ENCODE measurements at regions not wholly inside any gene's neighbourhood (a gene's known extent, or its start where the extent isn't known, plus 50 kb on each side); places are given as distances from the start of the nearest gene placed in this dataset.

- Histone ChIP-seq H3K9ac (ENCODE audit: low read depth, low read length) (no peak overlapping the region), H3K27me3 (ENCODE audit: control insufficient read depth, insufficient read depth, low read length) (no peaks in the 10 kb centered on the region), H3K36me3 (ENCODE audit: control insufficient read depth, insufficient read depth, low read length) (no peaks in the 10 kb centered on the region), H3K9me3 (ENCODE audit: control insufficient read depth, insufficient read depth, low read length) (no peaks in the 10 kb centered on the region), H3K4me1 (ENCODE audit: control insufficient read depth, insufficient read depth, low read length) (no peaks in the 10 kb centered on the region), H3K4me3 (ENCODE audit: low read depth, low read length) (no peak overlapping the region)
Measured at GRCh38 chr4:60078984-60079383, 1121.1 kb upstream of the ADGRL3 start.

- H3K27me3 ChIP-seq (ENCODE audit: control insufficient read depth, insufficient read depth, low read length), result no peaks in the 10 kb centered on the region
- H3K4me3 ChIP-seq (ENCODE audit: low read depth, low read length), result no peak overlapping the region
- no peaks in the 10 kb centered on the region for H3K9me3 ChIP-seq (ENCODE audit: control insufficient read depth, insufficient read depth, low read length)
- H3K4me1 ChIP-seq (ENCODE audit: control insufficient read depth, insufficient read depth, low read length), result no peaks in the 10 kb centered on the region
- no peaks in the 10 kb centered on the region for H3K36me3 ChIP-seq (ENCODE audit: control insufficient read depth, insufficient read depth, low read length)
- no peak overlapping the region for H3K9ac ChIP-seq (ENCODE audit: low read depth, low read length)
Measured at GRCh38 chr4:60081839-60082238, 1118.3 kb upstream of the ADGRL3 start.

GRCh38 chr4:60088807-60089486 lies 1111.2 kb upstream of the ADGRL3 start:
- Histone ChIP-seq H3K4me1 (ENCODE audit: control insufficient read depth, insufficient read depth, low read length) (peaks cover 15% of the 10 kb centered on the region), H3K4me3 (ENCODE audit: low read depth, low read length) (no peak overlapping the region)

GRCh38 chr4:60089546-60090273 lies 1110.4 kb upstream of the ADGRL3 start:
- Histone ChIP-seq H3K36me3 (ENCODE audit: control insufficient read depth, insufficient read depth, low read length) (no peaks in the 10 kb centered on the region), H3K9ac (ENCODE audit: low read depth, low read length) (no peak overlapping the region), H3K27me3 (ENCODE audit: control insufficient read depth, insufficient read depth, low read length) (no peaks in the 10 kb centered on the region), H3K4me3 (ENCODE audit: low read depth, low read length) (no peak overlapping the region), H3K9me3 (ENCODE audit: control insufficient read depth, insufficient read depth, low read length) (no peaks in the 10 kb centered on the region), H3K4me1 (ENCODE audit: control insufficient read depth, insufficient read depth, low read length) (peaks cover 15% of the 10 kb centered on the region)

More at GRCh38 chr4:60088807-60089486, 1111.2 kb upstream of the ADGRL3 start:
- Histone ChIP-seq H3K9ac (ENCODE audit: low read depth, low read length) (no peak overlapping the region), H3K36me3 (ENCODE audit: control insufficient read depth, insufficient read depth, low read length) (no peaks in the 10 kb centered on the region), H3K9me3 (ENCODE audit: control insufficient read depth, insufficient read depth, low read length) (no peaks in the 10 kb centered on the region), H3K27me3 (ENCODE audit: control insufficient read depth, insufficient read depth, low read length) (no peaks in the 10 kb centered on the region)

GRCh38 chr4:60096676-60097075 lies 1103.5 kb upstream of the ADGRL3 start:
- no peak overlapping the region for H3K9ac ChIP-seq (ENCODE audit: low read depth, low read length)
- no peak overlapping the region for H3K4me3 ChIP-seq (ENCODE audit: low read depth, low read length)
- no peaks in the 10 kb centered on the region for H3K9me3 ChIP-seq (ENCODE audit: control insufficient read depth, insufficient read depth, low read length)
- no peaks in the 10 kb centered on the region for H3K36me3 ChIP-seq (ENCODE audit: control insufficient read depth, insufficient read depth, low read length)
- no peaks in the 10 kb centered on the region for H3K4me1 ChIP-seq (ENCODE audit: control insufficient read depth, insufficient read depth, low read length)
- H3K27me3 ChIP-seq (ENCODE audit: control insufficient read depth, insufficient read depth, low read length), result no peaks in the 10 kb centered on the region

- Histone ChIP-seq H3K4me1 (ENCODE audit: control insufficient read depth, insufficient read depth, low read length) (no peaks in the 10 kb centered on the region), H3K36me3 (ENCODE audit: control insufficient read depth, insufficient read depth, low read length) (no peaks in the 10 kb centered on the region), H3K9ac (ENCODE audit: low read depth, low read length) (no peak overlapping the region), H3K27me3 (ENCODE audit: control insufficient read depth, insufficient read depth, low read length) (no peaks in the 10 kb centered on the region), H3K9me3 (ENCODE audit: control insufficient read depth, insufficient read depth, low read length) (no peaks in the 10 kb centered on the region), H3K4me3 (ENCODE audit: low read depth, low read length) (no peak overlapping the region)
Measured at GRCh38 chr4:60116592-60116991, 1083.5 kb upstream of the ADGRL3 start.

- Histone ChIP-seq H3K36me3 (ENCODE audit: control insufficient read depth, insufficient read depth, low read length) (no peaks in the 10 kb centered on the region), H3K9me3 (ENCODE audit: control insufficient read depth, insufficient read depth, low read length) (no peaks in the 10 kb centered on the region), H3K4me3 (ENCODE audit: low read depth, low read length) (no peak overlapping the region), H3K27me3 (ENCODE audit: control insufficient read depth, insufficient read depth, low read length) (no peaks in the 10 kb centered on the region), H3K9ac (ENCODE audit: low read depth, low read length) (no peak overlapping the region), H3K4me1 (ENCODE audit: control insufficient read depth, insufficient read depth, low read length) (no peaks in the 10 kb centered on the region)
Measured at GRCh38 chr4:60117726-60118323, 1082.3 kb upstream of the ADGRL3 start.

- Histone ChIP-seq H3K4me1 (ENCODE audit: control insufficient read depth, insufficient read depth, low read length) (no peaks in the 10 kb centered on the region), H3K9me3 (ENCODE audit: control insufficient read depth, insufficient read depth, low read length) (no peaks in the 10 kb centered on the region), H3K9ac (ENCODE audit: low read depth, low read length) (no peak overlapping the region), H3K4me3 (ENCODE audit: low read depth, low read length) (no peak overlapping the region), H3K27me3 (ENCODE audit: control insufficient read depth, insufficient read depth, low read length) (no peaks in the 10 kb centered on the region), H3K36me3 (ENCODE audit: control insufficient read depth, insufficient read depth, low read length) (no peaks in the 10 kb centered on the region)
Measured at GRCh38 chr4:60122820-60123219, 1077.3 kb upstream of the ADGRL3 start.

GRCh38 chr4:60128888-60129287 lies 1071.2 kb upstream of the ADGRL3 start:
- no peak overlapping the region for H3K9ac ChIP-seq (ENCODE audit: low read depth, low read length)
- no peak overlapping the region for H3K4me3 ChIP-seq (ENCODE audit: low read depth, low read length)

GRCh38 chr4:60129740-60130139 lies 1070.4 kb upstream of the ADGRL3 start:
- Histone ChIP-seq H3K9me3 (ENCODE audit: control insufficient read depth, insufficient read depth, low read length) (no peaks in the 10 kb centered on the region), H3K9ac (ENCODE audit: low read depth, low read length) (no peak overlapping the region), H3K4me3 (ENCODE audit: low read depth, low read length) (no peak overlapping the region)

More at GRCh38 chr4:60128888-60129287, 1071.2 kb upstream of the ADGRL3 start:
- Histone ChIP-seq H3K9me3 (ENCODE audit: control insufficient read depth, insufficient read depth, low read length) (no peaks in the 10 kb centered on the region), H3K27me3 (ENCODE audit: control insufficient read depth, insufficient read depth, low read length) (no peaks in the 10 kb centered on the region), H3K4me1 (ENCODE audit: control insufficient read depth, insufficient read depth, low read length) (no peaks in the 10 kb centered on the region), H3K36me3 (ENCODE audit: control insufficient read depth, insufficient read depth, low read length) (no peaks in the 10 kb centered on the region)

GRCh38 chr4:60133375-60133774 lies 1066.8 kb upstream of the ADGRL3 start:
- H3K4me1 ChIP-seq (ENCODE audit: control insufficient read depth, insufficient read depth, low read length), result no peaks in the 10 kb centered on the region
- H3K36me3 ChIP-seq (ENCODE audit: control insufficient read depth, insufficient read depth, low read length), result no peaks in the 10 kb centered on the region
- no peak overlapping the region for H3K4me3 ChIP-seq (ENCODE audit: low read depth, low read length)
- H3K9ac ChIP-seq (ENCODE audit: low read depth, low read length), result no peak overlapping the region
- H3K9me3 ChIP-seq (ENCODE audit: control insufficient read depth, insufficient read depth, low read length), result no peaks in the 10 kb centered on the region
- H3K27me3 ChIP-seq (ENCODE audit: control insufficient read depth, insufficient read depth, low read length), result no peaks in the 10 kb centered on the region

More at GRCh38 chr4:60129740-60130139, 1070.4 kb upstream of the ADGRL3 start:
- Histone ChIP-seq H3K4me1 (ENCODE audit: control insufficient read depth, insufficient read depth, low read length) (no peaks in the 10 kb centered on the region), H3K27me3 (ENCODE audit: control insufficient read depth, insufficient read depth, low read length) (no peaks in the 10 kb centered on the region), H3K36me3 (ENCODE audit: control insufficient read depth, insufficient read depth, low read length) (no peaks in the 10 kb centered on the region)

- Histone ChIP-seq H3K4me3 (ENCODE audit: low read depth, low read length) (no peak overlapping the region), H3K27me3 (ENCODE audit: control insufficient read depth, insufficient read depth, low read length) (no peaks in the 10 kb centered on the region), H3K4me1 (ENCODE audit: control insufficient read depth, insufficient read depth, low read length) (no peaks in the 10 kb centered on the region), H3K9me3 (ENCODE audit: control insufficient read depth, insufficient read depth, low read length) (no peaks in the 10 kb centered on the region), H3K9ac (ENCODE audit: low read depth, low read length) (no peak overlapping the region), H3K36me3 (ENCODE audit: control insufficient read depth, insufficient read depth, low read length) (no peaks in the 10 kb centered on the region)
Measured at GRCh38 chr4:60134099-60134498, 1066.0 kb upstream of the ADGRL3 start.

All from iPS-15b (cell line).